ENCODE measurements at regions not wholly inside any gene's neighbourhood (a gene's known extent, or its start where the extent isn't known, plus 50 kb on each side); places are given as distances from the start of the nearest gene placed in this dataset.

GRCh38 chr1:182235952-182236650, 155.5 kb downstream of the GLUL start:
- DNase-seq (ENCODE audit: low read depth, low spot score) = no peak
- H3K9me3 Mint-ChIP-seq = no peaks in the 10 kb centered on the region
- H3K4me3 Mint-ChIP-seq = no peak overlapping the region
- no peaks in the 10 kb centered on the region for H3K36me3 Mint-ChIP-seq (ENCODE audit: low read depth)
- H3K4me1 Mint-ChIP-seq = peaks cover 16% of the 10 kb centered on the region
- TF ChIP-seq CTCF (conservative IDR thresholded peaks at IDR 0.05) = no peak
- H3K27me3 Mint-ChIP-seq (ENCODE audit: low read depth) = no peaks in the 10 kb centered on the region
- peak overlapping the region; percentile 51 for H3K27ac Mint-ChIP-seq (ENCODE audit: unreplicated experiment)

- H3K27ac Mint-ChIP-seq (ENCODE audit: unreplicated experiment) = peak overlapping the region; percentile 51
- no peaks in the 10 kb centered on the region for H3K36me3 Mint-ChIP-seq (ENCODE audit: low read depth)
- H3K4me3 Mint-ChIP-seq = no peak overlapping the region
Observed at GRCh38 chr1:182235604-182235951, 156.0 kb downstream of the GLUL start.

GRCh38 chr1:182229921-182230491, 161.6 kb downstream of the GLUL start:
- peaks cover 11% of the 10 kb centered on the region for H3K4me1 Mint-ChIP-seq
- H3K27me3 Mint-ChIP-seq (ENCODE audit: low read depth) = no peaks in the 10 kb centered on the region
- H3K36me3 Mint-ChIP-seq (ENCODE audit: low read depth) = peaks cover 3% of the 10 kb centered on the region
- no peak for TF ChIP-seq CTCF (conservative IDR thresholded peaks at IDR 0.05)
- DNase-seq (ENCODE audit: low read depth, low spot score) = no peak
- H3K9me3 Mint-ChIP-seq = peaks cover 7% of the 10 kb centered on the region
- H3K27ac Mint-ChIP-seq (ENCODE audit: unreplicated experiment) = peak overlapping the region; percentile 32
- no peak overlapping the region for H3K4me3 Mint-ChIP-seq

More at GRCh38 chr1:182235604-182235951, 156.0 kb downstream of the GLUL start:
- Mint-ChIP-seq H3K9me3 (no peaks in the 10 kb centered on the region), H3K4me1 (peaks cover 15% of the 10 kb centered on the region), H3K27me3 (ENCODE audit: low read depth) (no peaks in the 10 kb centered on the region)
- DNase-seq (ENCODE audit: low read depth, low spot score) = no peak
- TF ChIP-seq CTCF (conservative IDR thresholded peaks at IDR 0.05) = no peak

GRCh38 chr1:182229451-182229850, 162.1 kb downstream of the GLUL start:
- peaks cover 7% of the 10 kb centered on the region for H3K9me3 Mint-ChIP-seq
- no peak overlapping the region for H3K4me3 Mint-ChIP-seq
- H3K27me3 Mint-ChIP-seq (ENCODE audit: low read depth) = no peaks in the 10 kb centered on the region
- H3K4me1 Mint-ChIP-seq = peaks cover 11% of the 10 kb centered on the region
- H3K27ac Mint-ChIP-seq (ENCODE audit: unreplicated experiment) = no peak overlapping the region
- peaks cover 3% of the 10 kb centered on the region for H3K36me3 Mint-ChIP-seq (ENCODE audit: low read depth)
- no peak for DNase-seq (ENCODE audit: low read depth, low spot score)
- TF ChIP-seq CTCF (conservative IDR thresholded peaks at IDR 0.05) = no peak

GRCh38 chr1:182227864-182228547, 163.6 kb downstream of the GLUL start:
- Mint-ChIP-seq H3K36me3 (ENCODE audit: low read depth) (peaks cover 7% of the 10 kb centered on the region), H3K27ac (ENCODE audit: unreplicated experiment) (no peak overlapping the region), H3K9me3 (peaks cover 12% of the 10 kb centered on the region), H3K4me1 (peaks cover 11% of the 10 kb centered on the region), H3K4me3 (no peak overlapping the region), H3K27me3 (ENCODE audit: low read depth) (no peaks in the 10 kb centered on the region)
- no peak for DNase-seq (ENCODE audit: low read depth, low spot score)
- TF ChIP-seq CTCF (conservative IDR thresholded peaks at IDR 0.05) = no peak

All from neural crest cell (in vitro differentiated cells).